Mammary epithelial cell (primary cell): ENCODE measurements at regions not wholly inside any gene's neighbourhood (a gene's known extent, or its start where the extent isn't known, plus 50 kb on each side); places are given as distances from the start of the nearest gene placed in this dataset.

Experiments used
- EZH2 ChIP-seq: IDR thresholded peaks from 2 replicates; pipeline ENCODE4 v1.6.1; 2012; ENCODE audit warnings: low read length, inconsistent platforms, borderline replicate concordance
- TF ChIP-seq, protein P1 (sequence below), 2 donors: IDR thresholded peaks in 1 of 2; conservative IDR thresholded peaks in 1 of 2; 2 replicates each; pipeline ENCODE4 v1.5.1; 2011 to 2012; ENCODE audit warnings: inconsistent platforms in 2 of 2, low read length in 2 of 2, mild to moderate bottlenecking in 2 of 2, control low read depth in 1 of 2, low read depth in 1 of 2; ENCODE audit not compliant: insufficient read depth in 1 of 2; ENCODE audit errors: extremely low read depth in 1 of 2

- TF ChIP-seq, protein P1, sequence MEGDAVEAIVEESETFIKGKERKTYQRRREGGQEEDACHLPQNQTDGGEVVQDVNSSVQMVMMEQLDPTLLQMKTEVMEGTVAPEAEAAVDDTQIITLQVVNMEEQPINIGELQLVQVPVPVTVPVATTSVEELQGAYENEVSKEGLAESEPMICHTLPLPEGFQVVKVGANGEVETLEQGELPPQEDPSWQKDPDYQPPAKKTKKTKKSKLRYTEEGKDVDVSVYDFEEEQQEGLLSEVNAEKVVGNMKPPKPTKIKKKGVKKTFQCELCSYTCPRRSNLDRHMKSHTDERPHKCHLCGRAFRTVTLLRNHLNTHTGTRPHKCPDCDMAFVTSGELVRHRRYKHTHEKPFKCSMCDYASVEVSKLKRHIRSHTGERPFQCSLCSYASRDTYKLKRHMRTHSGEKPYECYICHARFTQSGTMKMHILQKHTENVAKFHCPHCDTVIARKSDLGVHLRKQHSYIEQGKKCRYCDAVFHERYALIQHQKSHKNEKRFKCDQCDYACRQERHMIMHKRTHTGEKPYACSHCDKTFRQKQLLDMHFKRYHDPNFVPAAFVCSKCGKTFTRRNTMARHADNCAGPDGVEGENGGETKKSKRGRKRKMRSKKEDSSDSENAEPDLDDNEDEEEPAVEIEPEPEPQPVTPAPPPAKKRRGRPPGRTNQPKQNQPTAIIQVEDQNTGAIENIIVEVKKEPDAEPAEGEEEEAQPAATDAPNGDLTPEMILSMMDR (conservative IDR thresholded peaks at IDR 0.05 in 1 of 2, IDR thresholded peaks at IDR 0.05 in 1 of 2; ENCODE audit: extremely low read depth in 1 of 2, insufficient read depth in 1 of 2, low read depth in 1 of 2, low read length in 2 of 2): no peak
- no peak for TF ChIP-seq EZH2
These were observed 56.9 kb upstream of the FAM222A start for GRCh38 chr12:109656743-109657142.
